HCT116 (cell line): ENCODE measurements at regions not wholly inside any gene's neighbourhood (a gene's known extent, or its start where the extent isn't known, plus 50 kb on each side); places are given as distances from the start of the nearest gene placed in this dataset.

Source experiments
- ATAC-seq: fragments of 200-7000 bp; cut with Tn5 transposase; 2 replicates; pipeline ENCODE4 v1.9.1; 2020; ENCODE audit warnings: mild to moderate bottlenecking, moderate library complexity
- BruUV-seq: library from RNA; stranded (reverse); fragments of 400-500 nt; replicated peaks from 2 replicates; lab custom pipeline; 2021; lab: Mats Ljungman, UMichigan
- CTCF ChIA-PET: fragments of 300-600 bp; sonication (Branson Sonifier 250); formaldehyde crosslinking; loops from one replicate; lab custom pipeline; 2021; ENCODE audit warnings: antibody characterized with exemption; lab: Charles Lee
- POLR2A ChIA-PET: fragments of 300-600, 350-600 bp; sonication (Branson Sonifier 250); formaldehyde crosslinking; loops from one replicate; lab custom pipeline; 2021; ENCODE audit warnings: antibody characterized with exemption; lab: Charles Lee
- RAD21 ChIA-PET, 2 experiments: fragments of 300-600 bp; sonication (Branson Sonifier 250); formaldehyde crosslinking; loops; one replicate each; lab custom pipeline; 2023; ENCODE audit warnings: low total read pairs in 2 of 2; ENCODE audit not compliant: uncharacterized antibody in 2 of 2, unreplicated experiment in 2 of 2, low non-redundant PET in 1 of 2; lab: Charles Lee
- DNase-seq: peaks from one replicate; pipeline ENCODE4 v3.0.0-alpha.2; 2010; ENCODE audit warnings: low read depth, low spot score
- H2AFZ ChIP-seq: fragments of 200-600 bp; shearing (Covaris generic), sonication (generic); 2 replicates; pipeline ENCODE4 v1.6.1; 2017; ENCODE audit warnings: low read depth, mixed run types, mixed read lengths, antibody characterized with exemption, low read length; ENCODE audit not compliant: poor library complexity, severe bottlenecking
- H3K27ac ChIP-seq: 2 replicates; pipeline ENCODE4 v1.5.1; 2012; ENCODE audit warnings: low read depth, low read length
- H3K27me3 ChIP-seq: fragments of 200-600 bp; sonication (generic); 2 replicates; pipeline ENCODE4 v1.6.1; 2016; ENCODE audit warnings: mixed run types, low read length, mixed read lengths; ENCODE audit not compliant: insufficient read depth
- H3K36me3 ChIP-seq, 2 experiments: fragments of 200-500 bp in 1 of 2; fragments of 200-600 bp in 1 of 2; sonication (Bioruptor generic) in 1 of 2; sonication (generic) in 1 of 2; 2 replicates each; pipeline versions ENCODE4 v1.5.1 to v1.6.1; 2014 to 2016; ENCODE audit warnings: low read length in 2 of 2, inconsistent platforms in 1 of 2, mixed read lengths in 1 of 2, mixed run types in 1 of 2; ENCODE audit not compliant: insufficient read depth in 2 of 2, control insufficient read depth in 1 of 2
- H3K4me1 ChIP-seq, 2 experiments: fragments of 200-600 bp in 1 of 2; sonication (generic) in 1 of 2; 2 replicates each; pipeline versions ENCODE4 v1.5.1 to v1.6.1; 2012 to 2017; ENCODE audit warnings: low read length in 2 of 2, inconsistent platforms in 1 of 2, mild to moderate bottlenecking in 1 of 2, mixed read lengths in 1 of 2, mixed run types in 1 of 2, moderate library complexity in 1 of 2; ENCODE audit not compliant: insufficient read depth in 2 of 2, control insufficient read depth in 1 of 2
- H3K4me2 ChIP-seq: fragments of 200-600 bp; sonication (generic); 2 replicates; pipeline ENCODE4 v1.6.1; 2017; ENCODE audit warnings: mixed run types, low read length, mixed read lengths
- H3K4me3 ChIP-seq, 2 experiments: fragments of 200-600 bp in 1 of 2; sonication (generic) in 1 of 2; replicated peaks in 1 of 2; 2 replicates each; pipeline ENCODE4 v1.5.1; 2011 to 2016; ENCODE audit warnings: low read length in 2 of 2, control low read depth in 1 of 2, low read depth in 1 of 2, mild to moderate bottlenecking in 1 of 2, mixed read lengths in 1 of 2, mixed run types in 1 of 2
- H3K79me2 ChIP-seq: fragments of 200-600 bp; sonication (generic); 2 replicates; pipeline ENCODE4 v1.6.1; 2017; ENCODE audit warnings: mild to moderate bottlenecking, mixed run types, low read length, moderate library complexity, mixed read lengths; ENCODE audit not compliant: insufficient read depth
- H3K9ac ChIP-seq: fragments of 200-600 bp; sonication (generic); 2 replicates; pipeline ENCODE4 v1.6.1; 2016; ENCODE audit warnings: low read length, mixed read lengths
- H3K9me2 ChIP-seq: fragments of 200-600 bp; sonication (generic), shearing (Covaris generic); 2 replicates; pipeline ENCODE4 v1.6.1; 2017; ENCODE audit warnings: mixed run types, mild to moderate bottlenecking, moderate library complexity; ENCODE audit not compliant: insufficient read depth
- H3K9me3 ChIP-seq, 2 experiments: fragments of 200-500 bp in 1 of 2; fragments of 200-600 bp in 1 of 2; sonication (Bioruptor generic) in 1 of 2; sonication (generic) in 1 of 2; 2 replicates each; pipeline ENCODE4 v1.6.1; 2014 to 2017; ENCODE audit warnings: low read length in 2 of 2, mixed read lengths in 2 of 2, inconsistent platforms in 1 of 2, low read depth in 1 of 2, mild to moderate bottlenecking in 1 of 2, mixed run types in 1 of 2, moderate library complexity in 1 of 2; ENCODE audit not compliant: control insufficient read depth in 1 of 2, insufficient read depth in 1 of 2
- H4K20me1 ChIP-seq: fragments of 200-600 bp; sonication (generic), shearing (Covaris generic); 2 replicates; pipeline ENCODE4 v1.6.1; 2017; ENCODE audit warnings: mixed run types, mild to moderate bottlenecking, moderate library complexity; ENCODE audit not compliant: insufficient read depth
- CBX3 ChIP-seq: IDR thresholded peaks from 2 replicates; pipeline ENCODE4 v1.6.1; 2012; ENCODE audit warnings: low read depth
- CEBPB ChIP-seq: IDR thresholded peaks from 2 replicates; pipeline ENCODE4 v1.6.1; 2012; ENCODE audit warnings: low read depth
- ELF1 ChIP-seq: IDR thresholded peaks from 2 replicates; pipeline ENCODE4 v1.6.1; 2012; ENCODE audit warnings: low read depth, borderline replicate concordance
- EZH2 ChIP-seq: fragments of 200-600 bp; sonication (generic); IDR thresholded peaks from 2 replicates; pipeline ENCODE4 v1.6.1; 2017; ENCODE audit warnings: antibody characterized with exemption, mixed run types
- EZH2phosphoT487 ChIP-seq: fragments of 200-600 bp; IDR thresholded peaks from 2 replicates; pipeline ENCODE4 v1.6.1; 2018; ENCODE audit warnings: antibody characterized with exemption, borderline replicate concordance
- JUND ChIP-seq: IDR thresholded peaks from 2 replicates; pipeline ENCODE4 v1.6.1; 2012
- POLR2A ChIP-seq: IDR thresholded peaks from 2 replicates; pipeline ENCODE4 v1.7.0; 2011; ENCODE audit warnings: borderline replicate concordance; ENCODE audit not compliant: insufficient read depth, insufficient read length; ENCODE audit errors: extremely low read depth
- POLR2AphosphoS5 ChIP-seq: IDR thresholded peaks from 2 replicates; pipeline ENCODE4 v1.6.1; 2011; ENCODE audit warnings: mild to moderate bottlenecking, low read depth, low read length, moderate library complexity
- RAD21 ChIP-seq: IDR thresholded peaks from 2 replicates; pipeline ENCODE4 v1.6.1; 2012; ENCODE audit warnings: low read depth, mild to moderate bottlenecking
- SP1 ChIP-seq: IDR thresholded peaks from 2 replicates; pipeline ENCODE4 v1.6.1; 2012; ENCODE audit warnings: low read depth
- SRF ChIP-seq: IDR thresholded peaks from 2 replicates; pipeline ENCODE4 v1.6.1; 2012; ENCODE audit warnings: low read depth
- TCF7L2 ChIP-seq: IDR thresholded peaks from 2 replicates; pipeline ENCODE4 v1.7.0; 2011; ENCODE audit warnings: borderline replicate concordance, inconsistent platforms; ENCODE audit not compliant: insufficient read depth, insufficient read length; ENCODE audit errors: extremely low read depth
- ZFX ChIP-seq: fragments of 450-650 bp; IDR thresholded peaks from 2 replicates; pipeline ENCODE4 v1.6.1; 2017
- ZNF274 ChIP-seq: fragments of 200-500 bp; sonication (Bioruptor generic); IDR thresholded peaks from 2 replicates; pipeline ENCODE4 v1.6.1; 2014; ENCODE audit warnings: mild to moderate bottlenecking, low read depth, low read length, inconsistent platforms
- intact Hi-C: fragments of 100-400 bp; cut with micrococcal nuclease; formaldehyde crosslinking; loops from 2 replicates; pipeline ENCODE4 v1.10.0; 2022
- TF ChIP-seq, protein P1 (sequence below): IDR thresholded peaks from 2 replicates; pipeline ENCODE4 v1.6.1; 2012
- TF ChIP-seq, protein P2 (sequence below): IDR thresholded peaks from 2 replicates; pipeline ENCODE4 v1.6.1; 2012; ENCODE audit warnings: low read depth
- TF ChIP-seq, protein P3 (sequence below): IDR thresholded peaks from 2 replicates; pipeline ENCODE4 v1.6.1; 2011; ENCODE audit warnings: mild to moderate bottlenecking, low read length, moderate library complexity; ENCODE audit not compliant: insufficient replicate concordance; ENCODE audit errors: extremely low read depth
- TF ChIP-seq, protein P4 (sequence below): IDR thresholded peaks from 2 replicates; pipeline ENCODE4 v1.6.1; 2012
- TF ChIP-seq, protein P5 (sequence below), 3 experiments: fragments of 200-600 bp in 1 of 3; sonication (generic) in 1 of 3; IDR thresholded peaks in 2 of 3; conservative IDR thresholded peaks in 1 of 3; 2 replicates each; pipeline ENCODE4 v1.5.1; 2012 to 2017; ENCODE audit warnings: low read depth in 2 of 3, low read length in 2 of 3, antibody characterized with exemption in 1 of 3, borderline replicate concordance in 1 of 3, control low read depth in 1 of 3, mild to moderate bottlenecking in 1 of 3, mixed read lengths in 1 of 3, mixed run types in 1 of 3, moderate library complexity in 1 of 3; ENCODE audit not compliant: insufficient read depth in 1 of 3

DNA sequence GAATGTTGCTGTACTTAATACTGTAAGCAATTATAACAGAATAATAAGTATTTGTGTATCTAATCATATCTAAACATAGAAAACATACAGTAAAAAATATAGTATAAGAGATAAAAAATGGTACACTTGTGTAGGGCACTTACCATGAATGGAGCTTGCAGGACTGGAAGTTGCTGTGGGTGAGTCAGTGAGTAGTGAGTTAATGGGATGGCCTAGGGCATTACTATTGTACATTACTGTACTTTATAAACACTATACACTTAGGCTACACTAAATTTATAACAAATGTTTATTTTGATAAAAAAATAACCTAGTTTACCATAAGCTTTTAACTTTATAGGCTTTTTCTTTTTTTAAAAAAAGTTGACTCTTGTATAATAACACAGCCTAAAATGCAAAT, 1071.2 kb upstream of the SEL1L start:
- Histone ChIP-seq H3K9me3 (peaks cover 5 to 22% of the 10 kb centered on the region in 2 experiments; a peak in 3 of 4 replicates), H3K27ac (no peak overlapping the region), H3K27me3 (no peaks in the 10 kb centered on the region), H2AFZ (no peak overlapping the region), H3K4me3 (no peak overlapping the region), H3K9ac (no peak overlapping the region), H3K9me2 (no peaks in the 10 kb centered on the region), H3K4me1 (no peaks in the 10 kb centered on the region), H3K79me2 (no peaks in the 10 kb centered on the region), H3K36me3 (no peaks in the 10 kb centered on the region), H3K4me2 (no peak overlapping the region), H4K20me1 (no peaks in the 10 kb centered on the region; the same call in 1 of the 2 replicates)
- intact Hi-C loops = no loop called here
- ATAC-seq (no peak), DNase-seq (no peak)
- BruUV-seq = no TSS peak
- CTCF ChIA-PET = no interaction called here
- TF ChIP-seq ZFX (no peak), RAD21 (no peak), ZNF274 (no peak), SP1 (no peak), EZH2phosphoT487 (no peak), CEBPB (no peak), EZH2 (no peak), JUND (no peak), TCF7L2 (no peak), POLR2A (no peak), POLR2AphosphoS5 (no peak), SRF (no peak), CBX3 (no peak), ELF1 (no peak)
- TF ChIP-seq, protein P1, sequence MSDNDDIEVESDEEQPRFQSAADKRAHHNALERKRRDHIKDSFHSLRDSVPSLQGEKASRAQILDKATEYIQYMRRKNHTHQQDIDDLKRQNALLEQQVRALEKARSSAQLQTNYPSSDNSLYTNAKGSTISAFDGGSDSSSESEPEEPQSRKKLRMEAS = no peak
- TF ChIP-seq, protein P2, sequence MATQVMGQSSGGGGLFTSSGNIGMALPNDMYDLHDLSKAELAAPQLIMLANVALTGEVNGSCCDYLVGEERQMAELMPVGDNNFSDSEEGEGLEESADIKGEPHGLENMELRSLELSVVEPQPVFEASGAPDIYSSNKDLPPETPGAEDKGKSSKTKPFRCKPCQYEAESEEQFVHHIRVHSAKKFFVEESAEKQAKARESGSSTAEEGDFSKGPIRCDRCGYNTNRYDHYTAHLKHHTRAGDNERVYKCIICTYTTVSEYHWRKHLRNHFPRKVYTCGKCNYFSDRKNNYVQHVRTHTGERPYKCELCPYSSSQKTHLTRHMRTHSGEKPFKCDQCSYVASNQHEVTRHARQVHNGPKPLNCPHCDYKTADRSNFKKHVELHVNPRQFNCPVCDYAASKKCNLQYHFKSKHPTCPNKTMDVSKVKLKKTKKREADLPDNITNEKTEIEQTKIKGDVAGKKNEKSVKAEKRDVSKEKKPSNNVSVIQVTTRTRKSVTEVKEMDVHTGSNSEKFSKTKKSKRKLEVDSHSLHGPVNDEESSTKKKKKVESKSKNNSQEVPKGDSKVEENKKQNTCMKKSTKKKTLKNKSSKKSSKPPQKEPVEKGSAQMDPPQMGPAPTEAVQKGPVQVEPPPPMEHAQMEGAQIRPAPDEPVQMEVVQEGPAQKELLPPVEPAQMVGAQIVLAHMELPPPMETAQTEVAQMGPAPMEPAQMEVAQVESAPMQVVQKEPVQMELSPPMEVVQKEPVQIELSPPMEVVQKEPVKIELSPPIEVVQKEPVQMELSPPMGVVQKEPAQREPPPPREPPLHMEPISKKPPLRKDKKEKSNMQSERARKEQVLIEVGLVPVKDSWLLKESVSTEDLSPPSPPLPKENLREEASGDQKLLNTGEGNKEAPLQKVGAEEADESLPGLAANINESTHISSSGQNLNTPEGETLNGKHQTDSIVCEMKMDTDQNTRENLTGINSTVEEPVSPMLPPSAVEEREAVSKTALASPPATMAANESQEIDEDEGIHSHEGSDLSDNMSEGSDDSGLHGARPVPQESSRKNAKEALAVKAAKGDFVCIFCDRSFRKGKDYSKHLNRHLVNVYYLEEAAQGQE = no peak
- TF ChIP-seq, protein P3, sequence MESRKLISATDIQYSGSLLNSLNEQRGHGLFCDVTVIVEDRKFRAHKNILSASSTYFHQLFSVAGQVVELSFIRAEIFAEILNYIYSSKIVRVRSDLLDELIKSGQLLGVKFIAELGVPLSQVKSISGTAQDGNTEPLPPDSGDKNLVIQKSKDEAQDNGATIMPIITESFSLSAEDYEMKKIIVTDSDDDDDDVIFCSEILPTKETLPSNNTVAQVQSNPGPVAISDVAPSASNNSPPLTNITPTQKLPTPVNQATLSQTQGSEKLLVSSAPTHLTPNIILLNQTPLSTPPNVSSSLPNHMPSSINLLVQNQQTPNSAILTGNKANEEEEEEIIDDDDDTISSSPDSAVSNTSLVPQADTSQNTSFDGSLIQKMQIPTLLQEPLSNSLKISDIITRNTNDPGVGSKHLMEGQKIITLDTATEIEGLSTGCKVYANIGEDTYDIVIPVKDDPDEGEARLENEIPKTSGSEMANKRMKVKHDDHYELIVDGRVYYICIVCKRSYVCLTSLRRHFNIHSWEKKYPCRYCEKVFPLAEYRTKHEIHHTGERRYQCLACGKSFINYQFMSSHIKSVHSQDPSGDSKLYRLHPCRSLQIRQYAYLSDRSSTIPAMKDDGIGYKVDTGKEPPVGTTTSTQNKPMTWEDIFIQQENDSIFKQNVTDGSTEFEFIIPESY = no peak
- TF ChIP-seq, protein P4, sequence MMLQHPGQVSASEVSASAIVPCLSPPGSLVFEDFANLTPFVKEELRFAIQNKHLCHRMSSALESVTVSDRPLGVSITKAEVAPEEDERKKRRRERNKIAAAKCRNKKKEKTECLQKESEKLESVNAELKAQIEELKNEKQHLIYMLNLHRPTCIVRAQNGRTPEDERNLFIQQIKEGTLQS = no peak
- TF ChIP-seq, protein P5, sequence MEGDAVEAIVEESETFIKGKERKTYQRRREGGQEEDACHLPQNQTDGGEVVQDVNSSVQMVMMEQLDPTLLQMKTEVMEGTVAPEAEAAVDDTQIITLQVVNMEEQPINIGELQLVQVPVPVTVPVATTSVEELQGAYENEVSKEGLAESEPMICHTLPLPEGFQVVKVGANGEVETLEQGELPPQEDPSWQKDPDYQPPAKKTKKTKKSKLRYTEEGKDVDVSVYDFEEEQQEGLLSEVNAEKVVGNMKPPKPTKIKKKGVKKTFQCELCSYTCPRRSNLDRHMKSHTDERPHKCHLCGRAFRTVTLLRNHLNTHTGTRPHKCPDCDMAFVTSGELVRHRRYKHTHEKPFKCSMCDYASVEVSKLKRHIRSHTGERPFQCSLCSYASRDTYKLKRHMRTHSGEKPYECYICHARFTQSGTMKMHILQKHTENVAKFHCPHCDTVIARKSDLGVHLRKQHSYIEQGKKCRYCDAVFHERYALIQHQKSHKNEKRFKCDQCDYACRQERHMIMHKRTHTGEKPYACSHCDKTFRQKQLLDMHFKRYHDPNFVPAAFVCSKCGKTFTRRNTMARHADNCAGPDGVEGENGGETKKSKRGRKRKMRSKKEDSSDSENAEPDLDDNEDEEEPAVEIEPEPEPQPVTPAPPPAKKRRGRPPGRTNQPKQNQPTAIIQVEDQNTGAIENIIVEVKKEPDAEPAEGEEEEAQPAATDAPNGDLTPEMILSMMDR (IDR thresholded peaks at IDR 0.05 in 2 of 3, conservative IDR thresholded peaks at IDR 0.05 in 1 of 3; ENCODE audit: borderline replicate concordance in 1 of 3, insufficient read depth in 1 of 3, low read depth in 2 of 3, low read length in 2 of 3) = no peak
- POLR2A ChIA-PET = no interaction called here
- RAD21 ChIA-PET = no interaction called here
